ENCODE measurements at regions not wholly inside any gene's neighbourhood (a gene's known extent, or its start where the extent isn't known, plus 50 kb on each side); places are given as distances from the start of the nearest gene placed in this dataset.

DNA sequence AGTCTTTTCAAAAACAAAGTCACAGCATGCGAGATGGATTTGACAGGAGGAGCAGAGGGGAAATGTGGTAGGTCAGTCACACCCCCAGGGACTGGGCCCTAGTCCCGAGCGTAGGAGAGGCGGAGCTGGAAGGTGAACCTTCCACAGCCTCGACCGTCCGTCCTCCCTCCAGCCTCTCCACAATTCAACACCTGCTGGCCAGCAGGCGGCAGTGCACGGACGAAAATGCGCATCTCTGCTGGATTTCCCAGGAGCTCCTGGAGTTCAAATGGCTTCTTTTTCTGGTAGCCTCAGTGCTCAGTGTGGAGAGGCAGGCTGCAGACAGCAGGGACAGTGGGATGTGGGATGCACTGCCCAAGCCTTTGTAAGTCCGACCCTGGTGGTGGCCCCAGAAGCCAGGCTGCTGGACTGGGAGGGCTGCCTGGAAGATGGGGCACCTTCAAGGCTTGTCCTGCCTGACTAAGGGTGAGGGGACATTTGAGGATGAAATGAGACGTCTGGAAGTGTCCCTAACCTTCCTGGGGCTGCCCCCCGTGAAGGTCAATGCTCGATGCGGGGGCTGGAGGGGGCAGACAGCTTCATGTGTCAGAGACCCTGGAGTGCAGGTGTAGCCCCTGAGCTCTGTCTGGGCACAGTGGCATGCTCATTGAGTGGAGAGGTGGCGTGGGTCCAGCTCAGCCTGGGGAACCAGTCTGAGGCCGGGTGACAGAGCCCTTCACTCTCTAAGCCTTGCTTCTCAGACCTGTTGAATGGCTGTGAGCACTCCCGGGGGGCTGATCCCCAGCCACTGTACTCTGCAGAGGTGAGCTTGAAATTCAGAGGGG lies 189.5 kb downstream of the TFCP2L1 start:
- Mint-ChIP-seq H3K27me3 (peaks cover 4% of the 10 kb centered on the region), H3K9me3 (ENCODE audit: insufficient read depth) (no peaks in the 10 kb centered on the region), H3K27ac (no peak overlapping the region), H3K4me3 (no peak overlapping the region), H3K4me1 (no peaks in the 10 kb centered on the region)
- CTCF ChIA-PET = interaction anchor here (0.6 to 0.8 kb wide), 2 partner anchors 10 to 16 kb away, joined by 3 to 5 read pairs; no protein-coding TSS in a partner anchor
- no peaks in the 10 kb centered on the region for H3K36me3 ChIP-seq (replicated peaks in 1 of 2; ENCODE audit: control extremely low read depth in 1 of 2, control insufficient read depth in 1 of 2, extremely low read depth in 1 of 2, insufficient read depth in 2 of 2, low read length in 1 of 2)
- no peak overlapping the region for H3K4me2 ChIP-seq (replicated peaks; ENCODE audit: low read depth, low read length, poor library complexity, severe bottlenecking)
- peaks cover 0 to 8% (median 0%) of the 10 kb centered on the region in 3 donors for H3K9me3 ChIP-seq (ENCODE audit: control extremely low read depth in 1 of 3, control insufficient read depth in 2 of 3, insufficient read depth in 1 of 3, low read length in 2 of 3)
- H3K4me1 ChIP-seq (ENCODE audit: control insufficient read depth in 2 of 2, insufficient read depth in 2 of 2, low read length in 2 of 2) = no peaks in the 10 kb centered on the region
- H3K27me3 ChIP-seq (replicated peaks in 1 of 4; ENCODE audit: control extremely low read depth in 1 of 4, control insufficient read depth in 3 of 4, insufficient read depth in 4 of 4, low read length in 3 of 4) = peaks cover 0 to 4% (median 0%) of the 10 kb centered on the region in 4 experiments
- WGBS (ENCODE audit: insufficient coverage) = 53% methylated on average over 12 of the region's 19 CpGs
- H3K4me3 ChIP-seq (ENCODE audit: control extremely low read depth in 1 of 5, extremely low read depth in 1 of 5, insufficient read depth in 1 of 5, low read depth in 2 of 5, low read length in 4 of 5) = no peak overlapping the region
- peak; percentile 12 for TF ChIP-seq CTCF (IDR thresholded peaks at IDR 0.05)
- no peak for TF ChIP-seq EZH2 (IDR thresholded peaks at IDR 0.05; ENCODE audit: borderline replicate concordance, insufficient read depth, low read depth, low read length, poor library complexity, severe bottlenecking)
- POLR2A ChIA-PET = no interaction called here
- no peak overlapping the region for H2AFZ ChIP-seq (ENCODE audit: insufficient read depth, low read depth, low read length, poor library complexity, severe bottlenecking)
- intact Hi-C loops (cut with micrococcal nuclease) = no loop called here
- no peak overlapping the region for H3K27ac ChIP-seq (ENCODE audit: low read length in 2 of 2)
- DNase-seq (no peak), ATAC-seq (ENCODE audit: low read depth) (no peak)
- no peak overlapping the region for H3K9ac ChIP-seq (ENCODE audit: low read length)
- no peaks in the 10 kb centered on the region for H4K20me1 ChIP-seq (ENCODE audit: control insufficient read depth, insufficient read depth, low read length, poor library complexity, severe bottlenecking)
- H3K79me2 ChIP-seq (ENCODE audit: control insufficient read depth, insufficient read depth, low read length) = no peaks in the 10 kb centered on the region

DNA sequence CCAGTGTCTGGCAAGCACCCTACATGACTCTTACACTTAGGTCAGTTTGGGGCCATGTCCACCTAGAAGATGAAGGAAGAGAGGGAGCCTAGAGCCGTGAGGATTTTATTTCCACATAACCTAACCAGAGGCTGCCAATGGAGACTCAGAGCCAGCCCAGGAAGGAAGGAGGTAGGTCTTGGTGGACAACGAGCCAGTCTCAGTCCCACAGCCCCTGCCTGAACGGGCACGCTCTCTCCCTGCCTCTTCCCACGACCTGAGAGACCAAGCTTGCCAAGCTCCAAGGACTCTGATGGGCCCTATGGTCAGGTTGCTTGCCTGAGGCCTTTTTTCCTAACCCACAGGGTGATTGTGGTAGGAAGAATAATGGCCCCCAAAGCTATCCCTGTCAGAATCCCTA lies 188.4 kb downstream of the TFCP2L1 start:
- no peak for DNase-seq
- Histone ChIP-seq H3K4me2 (replicated peaks; ENCODE audit: low read depth, low read length, poor library complexity, severe bottlenecking) (no peak overlapping the region), H3K27me3 (replicated peaks in 1 of 4; ENCODE audit: control extremely low read depth in 1 of 4, control insufficient read depth in 3 of 4, insufficient read depth in 4 of 4, low read length in 3 of 4) (peaks cover 0 to 7% (median 0%) of the 10 kb centered on the region in 4 experiments), H3K4me3 (ENCODE audit: control extremely low read depth in 1 of 5, extremely low read depth in 1 of 5, insufficient read depth in 1 of 5, low read depth in 2 of 5, low read length in 4 of 5) (no peak overlapping the region), H4K20me1 (ENCODE audit: control insufficient read depth, insufficient read depth, low read length, poor library complexity, severe bottlenecking) (no peaks in the 10 kb centered on the region), H2AFZ (ENCODE audit: insufficient read depth, low read depth, low read length, poor library complexity, severe bottlenecking) (no peak overlapping the region), H3K4me1 (ENCODE audit: control insufficient read depth in 2 of 2, insufficient read depth in 2 of 2, low read length in 2 of 2) (no peaks in the 10 kb centered on the region), H3K79me2 (ENCODE audit: control insufficient read depth, insufficient read depth, low read length) (no peaks in the 10 kb centered on the region), H3K9me3 (ENCODE audit: control extremely low read depth in 1 of 3, control insufficient read depth in 2 of 3, insufficient read depth in 1 of 3, low read length in 2 of 3) (peaks cover 0 to 11% (median 0%) of the 10 kb centered on the region in 3 donors), H3K27ac (ENCODE audit: low read length in 2 of 2) (no peak overlapping the region), H3K36me3 (replicated peaks in 1 of 2; ENCODE audit: control extremely low read depth in 1 of 2, control insufficient read depth in 1 of 2, extremely low read depth in 1 of 2, insufficient read depth in 2 of 2, low read length in 1 of 2) (no peaks in the 10 kb centered on the region), H3K9ac (ENCODE audit: low read length) (no peak overlapping the region)
- intact Hi-C loops (cut with micrococcal nuclease) = no loop called here
- H3K9me3 Mint-ChIP-seq (ENCODE audit: insufficient read depth) = no peaks in the 10 kb centered on the region
- H3K27ac Mint-ChIP-seq = no peak overlapping the region
- H3K27me3 Mint-ChIP-seq = peaks cover 4% of the 10 kb centered on the region
- ChIA-PET POLR2A (no interaction called here), CTCF (no interaction called here)
- H3K4me3 Mint-ChIP-seq = no peak overlapping the region
- WGBS (ENCODE audit: insufficient coverage) = 78% methylated on average over 4 of the region's 5 CpGs
- no peak for TF ChIP-seq EZH2 (IDR thresholded peaks at IDR 0.05; ENCODE audit: borderline replicate concordance, insufficient read depth, low read depth, low read length, poor library complexity, severe bottlenecking)
- TF ChIP-seq CTCF (IDR thresholded peaks at IDR 0.05) = no peak
- no peak for ATAC-seq (ENCODE audit: low read depth)
- H3K4me1 Mint-ChIP-seq = no peaks in the 10 kb centered on the region

Data from B cell (primary cell).